Tibial nerve (tissue), 4 donors: ENCODE measurements at regions not wholly inside any gene's neighbourhood (a gene's known extent, or its start where the extent isn't known, plus 50 kb on each side); places are given as distances from the start of the nearest gene placed in this dataset.

Source experiments
- CTCF ChIP-seq, 5 experiments: fragments of 200-600 bp in 3 of 5; fragments of 450-650 bp in 2 of 5; sonication (generic) in 3 of 5; IDR thresholded peaks; one replicate each; pipeline ENCODE4 v1.5.1; 2016 to 2019; ENCODE audit warnings: antibody characterized with exemption in 5 of 5, mild to moderate bottlenecking in 3 of 5, moderate library complexity in 2 of 5
- EP300 ChIP-seq, 2 donors: sonication (generic); formaldehyde crosslinking; IDR thresholded peaks; one replicate each; pipeline ENCODE4 v1.6.1; 2017; ENCODE audit warnings: antibody characterized with exemption in 2 of 2, mild to moderate bottlenecking in 1 of 2
- POLR2A ChIP-seq, 2 donors: fragments of 450-650 bp; IDR thresholded peaks; one replicate each; pipeline ENCODE4 v1.6.1; 2017; ENCODE audit warnings: antibody characterized with exemption in 2 of 2, mild to moderate bottlenecking in 2 of 2, moderate library complexity in 2 of 2

DNA sequence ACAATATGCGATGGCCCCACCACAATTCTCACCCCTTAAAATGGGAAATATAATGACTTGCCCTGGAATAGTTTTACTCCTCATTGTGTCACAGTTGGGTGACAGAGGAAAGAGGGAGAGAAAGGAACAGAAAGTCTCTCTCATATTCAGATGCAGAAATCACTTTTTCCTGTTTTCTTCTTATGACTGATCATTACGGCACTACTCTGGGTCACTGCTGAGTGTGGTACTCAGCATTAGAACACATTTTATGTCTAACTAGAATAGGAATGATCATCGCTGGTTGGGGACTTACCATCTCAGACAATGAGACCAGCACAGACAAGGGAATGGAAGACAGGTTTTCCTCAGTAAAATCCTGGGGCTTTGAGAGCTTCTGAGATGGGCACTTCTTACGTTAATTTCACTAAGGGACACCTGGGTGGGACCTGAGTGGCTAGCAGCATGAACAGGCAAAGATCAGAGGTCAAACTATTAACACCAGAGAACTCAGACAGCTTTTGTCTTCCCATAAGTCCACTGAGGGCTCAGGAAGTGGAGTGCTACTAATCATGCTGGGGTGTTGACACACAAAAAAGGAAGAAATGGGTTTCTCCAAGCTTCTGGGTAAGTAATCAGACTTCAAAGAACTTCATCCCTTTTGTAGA, 54.9 kb upstream of the ARHGAP18 start:
- no peak for TF ChIP-seq CTCF (IDR thresholded peaks at IDR 0.05)
- TF ChIP-seq EP300 (IDR thresholded peaks at IDR 0.05): no peak
- TF ChIP-seq POLR2A (IDR thresholded peaks at IDR 0.05): no peak
